Tibial artery (tissue), 4 donors: ENCODE measurements at regions not wholly inside any gene's neighbourhood (a gene's known extent, or its start where the extent isn't known, plus 50 kb on each side); places are given as distances from the start of the nearest gene placed in this dataset.
"Not testable (repeated sequence)": the region's sequence is repeated elsewhere in the genome, so short reads cannot be mapped to it uniquely, and the experiment has no call there.

Experiments used
- DNase-seq, 2 donors: peaks; one replicate each; pipeline ENCODE4 v3.0.0-alpha.2; 2019
- H3K27ac ChIP-seq, 2 donors: fragments of 200-600 bp; sonication (generic) in 1 of 2; 1 replicate in 1 of 2; 2 replicates in 1 of 2; pipeline ENCODE4 v1.5.1; 2018 to 2019; ENCODE audit warnings: mild to moderate bottlenecking in 1 of 2
- H3K27me3 ChIP-seq, 2 donors: fragments of 200-600 bp; sonication (generic) in 1 of 2; one replicate each; pipeline versions ENCODE4 v1.5.1 to v1.6.0; 2016 to 2019
- H3K36me3 ChIP-seq, 3 donors: fragments of 200-600 bp; sonication (generic) in 2 of 3; one replicate each; pipeline ENCODE4 v1.5.1; 2016 to 2019; ENCODE audit warnings: mild to moderate bottlenecking in 2 of 3
- H3K4me1 ChIP-seq, 4 donors: fragments of 200-600 bp; sonication (generic) in 2 of 4; 1 replicate in 3 of 4; 2 replicates in 1 of 4; pipeline ENCODE4 v1.5.1; 2016 to 2019
- H3K4me3 ChIP-seq, 2 donors: fragments of 200-600 bp; sonication (generic) in 1 of 2; 1 replicate in 1 of 2; 2 replicates in 1 of 2; pipeline ENCODE4 v1.5.1; 2018 to 2019; ENCODE audit warnings: mild to moderate bottlenecking in 2 of 2
- H3K9me3 ChIP-seq, 3 donors: fragments of 200-600 bp; sonication (generic) in 1 of 3; one replicate each; pipeline ENCODE4 v1.5.1; 2016 to 2019
- CTCF ChIP-seq, 2 experiments: fragments of 200-600 bp in 1 of 2; fragments of 450-650 bp in 1 of 2; IDR thresholded peaks; one replicate each; pipeline ENCODE4 v1.5.1; 2017 to 2019; ENCODE audit warnings: antibody characterized with exemption in 2 of 2, mild to moderate bottlenecking in 1 of 2, moderate library complexity in 1 of 2
- intact Hi-C: fragments of 100-400 bp; cut with DNase I; formaldehyde crosslinking; loops from one replicate; pipeline ENCODE4 v1.15.0; 2023; ENCODE audit warnings: low total_unique reads

- Histone ChIP-seq H3K36me3 (no peaks in the 10 kb centered on the region), H3K4me1 (peaks cover 0 to 13% (median 4%) of the 10 kb centered on the region in 4 donors), H3K4me3 (no peak overlapping the region), H3K9me3 (no peaks in the 10 kb centered on the region), H3K27ac (peak overlapping the region in 1 of 2 donors; percentile 59), H3K27me3 (no peaks in the 10 kb centered on the region)
- intact Hi-C loops, result no loop called here
- no peak for TF ChIP-seq CTCF (IDR thresholded peaks at IDR 0.05)
- DNase-seq, result peak in 1 of 2 donors; percentile 68
Observed at GRCh38 chr16:29231244-29231643, 175.3 kb downstream of the NPIPB11 start.

GRCh38 chr16:29230671-29231096 lies 175.8 kb downstream of the NPIPB11 start:
- H3K9me3 ChIP-seq, result no peaks in the 10 kb centered on the region
- H3K4me1 ChIP-seq, result peaks cover 0 to 13% (median 4%) of the 10 kb centered on the region in 4 donors
- peak overlapping the region in 1 of 2 donors; percentile 59 for H3K27ac ChIP-seq
- no peaks in the 10 kb centered on the region for H3K27me3 ChIP-seq
- DNase-seq, result peak in 1 of 2 donors; percentile 64
- H3K4me3 ChIP-seq, result no peak overlapping the region
- intact Hi-C loops, result no loop called here
- no peaks in the 10 kb centered on the region for H3K36me3 ChIP-seq
- TF ChIP-seq CTCF (IDR thresholded peaks at IDR 0.05), result no peak

GRCh38 chr16:29230006-29230668 lies 176.4 kb downstream of the NPIPB11 start:
- intact Hi-C loops, H3K36me3 ChIP-seq, H3K27me3 ChIP-seq, H3K9me3 ChIP-seq, H3K4me3 ChIP-seq: not testable (repeated sequence)
- Histone ChIP-seq H3K4me1 (peaks cover 0 to 13% (median 4%) of the 10 kb centered on the region in 4 donors), H3K27ac (peak overlapping the region in 1 of 2 donors; percentile 59)
- DNase-seq, result peak in 1 of 2 donors; percentile 64

- DNase-seq, intact Hi-C loops: not testable (repeated sequence)
Observed at GRCh38 chr16:29229616-29230005, 176.9 kb downstream of the NPIPB11 start.

GRCh38 chr16:29228664-29229611 lies 177.6 kb downstream of the NPIPB11 start:
- H3K36me3 ChIP-seq, H3K9me3 ChIP-seq, H3K4me3 ChIP-seq, intact Hi-C loops, H3K27ac ChIP-seq, DNase-seq, H3K27me3 ChIP-seq: not testable (repeated sequence)
- H3K4me1 ChIP-seq, result peaks cover 0 to 13% (median 4%) of the 10 kb centered on the region in 4 donors

More at GRCh38 chr16:29229616-29230005, 176.9 kb downstream of the NPIPB11 start:
- H3K4me3 ChIP-seq, H3K9me3 ChIP-seq, H3K36me3 ChIP-seq, H3K27me3 ChIP-seq, H3K27ac ChIP-seq: not testable (repeated sequence)
- peaks cover 0 to 13% (median 4%) of the 10 kb centered on the region in 4 donors for H3K4me1 ChIP-seq

GRCh38 chr16:29227751-29228663 lies 178.5 kb downstream of the NPIPB11 start:
- intact Hi-C loops, H3K27ac ChIP-seq, H3K4me3 ChIP-seq, H3K36me3 ChIP-seq, H3K9me3 ChIP-seq, H3K27me3 ChIP-seq: not testable (repeated sequence)
- peaks cover 0 to 13% (median 4%) of the 10 kb centered on the region in 4 donors for H3K4me1 ChIP-seq
- TF ChIP-seq CTCF (IDR thresholded peaks at IDR 0.05), result peak; percentile 54
- peak; percentile 59 to 70 for DNase-seq
